Stimulated activated CD8-positive, alpha-beta memory T cell treated with anti-CD3 and anti-CD28 coated beads, Interleukin-12 subunit alpha, Interleukin-12 subunit beta, amount 100 ng/mL, for 24 hours (primary cell): ENCODE measurements at regions not wholly inside any gene's neighbourhood (a gene's known extent, or its start where the extent isn't known, plus 50 kb on each side); places are given as distances from the start of the nearest gene placed in this dataset.
"Not testable (repeated sequence)": the region's sequence is repeated elsewhere in the genome, so short reads cannot be mapped to it uniquely, and the experiment has no call there.

ENCODE experiments used
- DNase-seq: peaks from one replicate; pipeline ENCODE4 v3.0.0-alpha.2; 2020; ENCODE audit errors: extremely low read depth

- no peak for DNase-seq
These were observed 50.5 kb upstream of the MAP4K3 start for GRCh38 chr2:39487398-39488250.

GRCh38 chr2:39488450-39488849 is 51.4 kb upstream of the MAP4K3 start:
- no peak for DNase-seq

GRCh38 chr2:39490586-39490985 is 53.5 kb upstream of the MAP4K3 start:
- no peak for DNase-seq

DNA sequence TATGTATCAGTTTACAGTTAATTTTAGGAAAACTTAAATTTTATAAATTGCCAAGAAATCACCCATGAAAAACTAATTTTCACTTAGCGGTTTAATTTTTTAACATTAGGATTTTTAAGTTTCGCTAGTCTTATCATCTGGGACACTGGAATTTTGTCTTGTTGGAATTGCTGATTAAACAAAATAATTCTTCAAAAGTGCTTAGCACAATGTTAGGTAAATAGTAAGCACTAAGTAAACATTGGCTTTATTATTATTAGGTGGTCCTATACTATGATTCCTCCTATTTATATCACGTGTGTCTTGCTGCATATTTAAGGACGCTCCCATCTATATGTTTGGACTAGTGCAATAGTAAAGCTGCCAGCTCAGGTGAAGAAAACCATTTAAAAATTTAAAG is 54.6 kb upstream of the MAP4K3 start:
- DNase-seq, result no peak

DNA sequence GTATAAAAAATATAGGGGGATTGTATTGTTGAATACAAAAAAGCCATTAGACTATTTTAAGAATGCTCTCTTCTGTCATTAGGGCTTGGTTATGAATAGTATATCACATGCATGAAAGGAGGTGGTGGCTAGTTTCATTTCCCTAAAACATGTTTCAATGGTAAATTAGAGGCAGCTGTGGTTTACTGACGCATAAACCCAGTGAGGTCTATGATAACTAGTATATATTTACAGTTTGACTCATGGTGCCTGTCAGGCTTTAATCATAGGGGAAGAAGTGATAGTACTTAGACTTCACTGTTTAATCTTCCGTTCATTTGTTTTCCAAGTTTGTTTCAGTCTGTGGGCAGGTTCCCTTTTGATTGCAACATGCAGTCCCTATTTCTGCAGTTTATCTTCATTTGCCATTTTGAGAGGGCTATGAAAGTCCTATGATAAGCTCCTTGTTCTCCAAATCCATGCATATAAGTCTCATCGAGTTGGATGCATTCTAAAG is 55.1 kb upstream of the MAP4K3 start:
- DNase-seq, result no peak

DNA sequence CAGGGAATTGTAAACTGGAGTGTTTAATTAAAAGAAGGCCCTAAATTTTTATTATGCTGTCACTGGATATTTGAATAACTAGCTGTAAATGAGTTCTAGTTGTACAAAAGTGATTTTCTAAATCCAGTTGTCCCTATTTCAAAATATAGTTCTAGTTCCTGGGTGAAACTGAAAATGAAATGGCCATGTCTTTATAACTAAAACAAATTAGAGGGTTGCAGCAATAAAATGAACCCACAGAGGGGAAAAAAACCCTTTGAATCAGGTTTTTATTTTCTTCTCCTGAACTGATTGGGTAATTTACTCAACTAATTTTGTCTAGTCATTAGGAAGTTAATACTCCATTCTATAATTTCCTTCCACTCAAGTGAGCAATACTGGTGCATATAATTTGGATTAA is 55.6 kb upstream of the MAP4K3 start:
- DNase-seq, result no peak

- no peak for DNase-seq
These were observed 57.7 kb upstream of the MAP4K3 start for GRCh38 chr2:39494784-39495251.

DNA sequence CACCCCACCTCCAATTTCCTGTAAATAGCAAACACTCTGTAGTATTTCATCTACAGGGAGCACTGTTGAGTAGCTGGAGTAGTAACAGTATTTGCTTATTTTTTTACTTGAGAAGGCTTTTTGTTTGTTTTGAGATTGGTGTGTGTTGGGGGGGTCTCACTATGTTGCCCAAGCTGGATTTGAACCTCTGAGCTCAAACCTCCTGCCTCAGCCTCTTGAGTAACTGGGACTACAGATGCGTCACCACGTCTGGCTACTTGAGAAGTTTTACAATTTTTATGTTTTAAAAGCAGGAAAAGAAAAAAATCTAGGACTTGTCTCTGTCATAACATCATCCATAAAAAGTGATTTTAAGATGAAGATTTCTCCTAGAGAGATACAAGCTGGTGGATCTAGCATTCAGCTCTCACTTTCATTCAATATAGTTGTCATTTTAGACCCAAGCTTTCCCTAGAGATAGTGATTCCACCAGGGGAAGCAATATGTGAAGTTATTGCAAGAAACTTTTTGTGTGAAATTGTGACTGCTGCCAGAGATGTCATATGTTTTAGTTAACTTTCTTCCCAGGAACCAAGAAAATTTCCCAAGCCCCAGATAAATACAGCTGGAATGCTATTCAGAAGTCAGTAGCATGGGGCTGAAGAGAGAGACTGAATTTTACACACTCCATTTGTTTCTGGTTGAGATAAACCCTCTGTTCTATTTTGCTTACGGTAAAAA is 60.2 kb upstream of the MAP4K3 start:
- no peak for DNase-seq

GRCh38 chr2:39498176-39498575 is 61.1 kb upstream of the MAP4K3 start:
- not testable (repeated sequence) for DNase-seq

GRCh38 chr2:39498786-39499185 is 61.7 kb upstream of the MAP4K3 start:
- no peak for DNase-seq

GRCh38 chr2:39499336-39499735 is 62.3 kb upstream of the MAP4K3 start:
- DNase-seq, result no peak

GRCh38 chr2:39501412-39501811 is 64.3 kb upstream of the MAP4K3 start:
- no peak for DNase-seq

- no peak for DNase-seq
These were observed 66.2 kb upstream of the MAP4K3 start for GRCh38 chr2:39503277-39503676.

- DNase-seq, result no peak
These were observed 67.8 kb upstream of the MAP4K3 start for GRCh38 chr2:39504790-39505335.

DNA sequence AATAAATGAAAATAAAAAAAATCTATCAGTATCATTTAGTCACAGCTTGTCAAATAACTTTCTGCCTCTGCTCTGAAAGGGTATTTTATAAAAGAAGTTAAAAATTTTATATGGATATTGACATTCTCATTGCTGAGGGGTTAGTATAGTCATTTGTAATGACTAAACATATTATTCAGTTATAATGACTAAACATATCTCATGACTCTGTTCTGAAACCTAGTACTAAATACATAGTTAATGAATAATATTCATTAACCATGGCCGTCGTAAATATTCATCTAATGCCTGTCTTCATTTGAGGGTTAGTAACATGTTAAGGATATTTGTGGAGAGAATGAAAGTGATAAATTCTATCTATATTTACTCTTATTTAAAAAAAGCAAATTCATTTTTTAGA is 69.1 kb upstream of the MAP4K3 start:
- no peak for DNase-seq

DNA sequence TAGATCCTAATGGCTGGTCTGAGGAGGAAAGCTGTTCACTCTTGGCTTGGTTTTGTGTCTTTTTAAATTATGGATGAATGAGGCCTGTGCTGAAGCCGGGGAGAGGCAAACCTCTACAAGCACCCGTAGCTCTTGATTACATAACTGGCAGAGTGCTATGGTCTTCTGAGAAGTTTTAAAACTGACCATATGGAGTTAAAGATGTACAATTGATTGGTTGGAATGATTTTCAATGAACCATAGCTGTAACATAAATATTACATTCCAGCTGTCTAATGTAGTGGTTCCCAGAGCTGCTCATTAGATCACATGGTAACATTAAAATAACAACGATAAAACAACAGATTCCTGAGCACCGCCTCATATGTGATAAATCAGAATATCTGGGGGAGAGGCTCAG is 71.1 kb upstream of the MAP4K3 start:
- no peak for DNase-seq

DNA sequence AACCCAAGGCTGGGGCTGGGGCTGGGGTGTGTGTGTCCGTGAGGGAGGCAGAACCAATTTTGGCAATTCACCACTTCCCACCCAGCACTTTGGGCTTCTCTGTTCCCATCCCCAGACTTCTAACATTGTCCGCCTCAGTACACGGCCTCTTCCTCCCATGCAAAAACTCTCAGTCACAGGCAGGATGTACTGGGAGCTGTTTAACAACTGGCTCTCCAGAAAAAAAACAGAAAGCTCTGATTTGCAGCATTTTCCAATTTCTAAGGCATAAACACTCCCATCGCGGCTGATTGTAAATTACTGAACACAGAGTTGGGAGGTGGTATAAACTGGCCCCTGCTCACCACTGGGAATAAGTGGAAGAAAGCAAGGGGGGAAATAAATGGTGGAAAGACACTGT is 73.1 kb upstream of the MAP4K3 start:
- no peak for DNase-seq

DNA sequence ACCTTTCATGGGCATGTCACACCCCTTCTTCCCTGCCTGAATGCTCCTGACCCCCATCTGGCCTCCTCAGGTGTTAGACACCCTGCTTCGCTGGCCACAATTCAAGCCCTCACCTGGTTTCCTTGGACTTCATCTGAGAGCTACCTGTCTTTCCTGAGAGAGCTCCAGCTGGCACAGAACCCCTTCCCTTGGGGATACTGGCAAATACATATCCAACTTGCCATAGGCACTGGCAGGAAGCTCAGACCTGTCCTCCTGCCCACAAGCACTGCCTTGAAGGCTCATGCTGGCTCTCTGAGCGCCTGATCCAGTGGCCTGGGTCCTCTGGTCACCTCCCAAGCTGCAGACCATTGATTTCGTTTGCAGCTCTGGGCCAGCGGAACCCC is 74.1 kb upstream of the MAP4K3 start:
- DNase-seq, result no peak

GRCh38 chr2:39511605-39512433 is 74.7 kb upstream of the MAP4K3 start:
- DNase-seq, result no peak

DNA sequence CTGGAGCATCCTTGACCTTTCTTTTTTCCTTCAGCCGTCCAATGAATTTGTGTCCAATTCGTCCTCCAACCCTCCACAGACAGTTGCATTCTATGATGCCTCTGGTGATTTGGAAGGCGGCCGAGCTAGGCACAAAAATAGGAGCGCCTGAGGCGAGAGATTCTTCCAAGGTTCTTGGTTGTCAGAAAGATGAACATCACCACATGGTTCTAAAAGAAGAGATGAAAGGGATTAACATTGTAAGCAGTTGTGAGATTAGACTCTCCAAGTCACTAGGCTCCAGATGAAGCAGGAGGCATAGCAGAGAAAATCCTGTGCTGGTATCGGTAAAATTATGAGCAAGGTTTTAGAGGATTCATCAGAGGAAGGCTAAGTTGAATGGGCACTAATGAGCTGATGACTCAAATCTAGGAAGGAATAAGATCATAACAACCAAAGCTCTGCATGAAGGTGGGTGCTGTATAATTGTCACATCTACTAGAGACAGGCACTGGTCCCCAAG is 75.4 kb upstream of the MAP4K3 start:
- DNase-seq, result no peak

- no peak for DNase-seq
These were observed 75.9 kb upstream of the MAP4K3 start for GRCh38 chr2:39512941-39513340.
